ENCODE measurements at regions not wholly inside any gene's neighbourhood (a gene's known extent, or its start where the extent isn't known, plus 50 kb on each side); places are given as distances from the start of the nearest gene placed in this dataset.

DNA sequence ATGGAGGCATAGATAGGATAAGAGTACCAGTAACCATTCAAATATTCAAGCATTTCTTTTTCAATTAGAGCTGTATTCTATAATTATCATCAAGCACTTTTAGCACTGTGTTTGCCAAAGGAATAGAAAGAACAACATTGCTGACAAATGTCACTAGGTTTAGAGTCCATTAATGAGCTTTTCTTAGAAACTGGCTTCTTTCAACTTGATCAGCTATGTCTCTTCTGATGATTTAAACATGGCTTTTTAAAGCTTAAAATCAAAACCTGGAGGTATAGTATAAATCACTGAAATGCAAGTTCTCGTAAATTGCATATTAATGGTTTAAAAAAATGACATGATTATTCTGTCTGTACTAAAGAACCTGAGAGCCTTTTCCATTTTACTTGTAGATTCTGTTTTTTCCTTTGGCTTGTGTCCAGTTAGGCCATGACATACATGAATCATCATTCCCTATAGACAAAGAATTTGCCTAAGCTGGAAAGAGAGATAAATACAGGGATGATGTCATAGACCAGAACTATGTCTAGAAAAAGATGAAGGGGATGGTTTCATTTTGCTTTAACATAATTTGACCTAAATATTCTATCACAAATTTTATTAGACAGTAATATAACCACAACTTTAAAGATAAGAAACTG lies 340.1 kb upstream of the CTSO start:
- TF ChIP-seq POLR2A (IDR thresholded peaks at IDR 0.05) = no peak
- TF ChIP-seq, protein P1, sequence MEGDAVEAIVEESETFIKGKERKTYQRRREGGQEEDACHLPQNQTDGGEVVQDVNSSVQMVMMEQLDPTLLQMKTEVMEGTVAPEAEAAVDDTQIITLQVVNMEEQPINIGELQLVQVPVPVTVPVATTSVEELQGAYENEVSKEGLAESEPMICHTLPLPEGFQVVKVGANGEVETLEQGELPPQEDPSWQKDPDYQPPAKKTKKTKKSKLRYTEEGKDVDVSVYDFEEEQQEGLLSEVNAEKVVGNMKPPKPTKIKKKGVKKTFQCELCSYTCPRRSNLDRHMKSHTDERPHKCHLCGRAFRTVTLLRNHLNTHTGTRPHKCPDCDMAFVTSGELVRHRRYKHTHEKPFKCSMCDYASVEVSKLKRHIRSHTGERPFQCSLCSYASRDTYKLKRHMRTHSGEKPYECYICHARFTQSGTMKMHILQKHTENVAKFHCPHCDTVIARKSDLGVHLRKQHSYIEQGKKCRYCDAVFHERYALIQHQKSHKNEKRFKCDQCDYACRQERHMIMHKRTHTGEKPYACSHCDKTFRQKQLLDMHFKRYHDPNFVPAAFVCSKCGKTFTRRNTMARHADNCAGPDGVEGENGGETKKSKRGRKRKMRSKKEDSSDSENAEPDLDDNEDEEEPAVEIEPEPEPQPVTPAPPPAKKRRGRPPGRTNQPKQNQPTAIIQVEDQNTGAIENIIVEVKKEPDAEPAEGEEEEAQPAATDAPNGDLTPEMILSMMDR (IDR thresholded peaks at IDR 0.05) = no peak
- TF ChIP-seq EP300 (IDR thresholded peaks at IDR 0.05) = no peak

Data from suprapubic skin (tissue), 3 donors.